ENCODE measurements at regions not wholly inside any gene's neighbourhood (a gene's known extent, or its start where the extent isn't known, plus 50 kb on each side); places are given as distances from the start of the nearest gene placed in this dataset.

- Histone ChIP-seq H3K4me3 (no peak overlapping the region), H3K9ac (ENCODE audit: insufficient read depth in 1 of 2, low read depth in 2 of 2, low read length in 2 of 2) (no peak overlapping the region), H3K36me3 (ENCODE audit: control insufficient read depth, insufficient read depth, low read length) (no peaks in the 10 kb centered on the region), H3K27me3 (ENCODE audit: control insufficient read depth in 2 of 2, insufficient read depth in 2 of 2, low read length in 2 of 2) (no peaks in the 10 kb centered on the region), H3K9me1 (ENCODE audit: control insufficient read depth, insufficient read depth, low read length) (no peaks in the 10 kb centered on the region), H2AFZ (ENCODE audit: low read depth, low read length) (no peak overlapping the region), H3K4me1 (replicated peaks in 1 of 2; ENCODE audit: control insufficient read depth in 2 of 2, insufficient read depth in 2 of 2, low read length in 2 of 2) (no peaks in the 10 kb centered on the region), H4K20me1 (replicated peaks; ENCODE audit: control insufficient read depth, insufficient read depth, low read length) (no peaks in the 10 kb centered on the region), H3K79me2 (ENCODE audit: control insufficient read depth, insufficient read depth, low read length) (no peaks in the 10 kb centered on the region), H3K4me2 (ENCODE audit: insufficient read depth, low read length) (no peak overlapping the region), H3K9me3 (replicated peaks; ENCODE audit: control insufficient read depth, insufficient read depth, low read depth, low read length) (no peaks in the 10 kb centered on the region), H3K27ac (ENCODE audit: extremely low read depth, low read depth, low read length) (no peak overlapping the region)
- WGBS (ENCODE audit: insufficient coverage, low coverage, missing lambda C conversion rate), result 0% methylated on average over 3 of the region's 3 CpGs
- no peak for DNase-seq (ENCODE audit: extremely low read depth in 1 of 4, low spot score in 3 of 4)
- no peak for FAIRE-seq
- ChIA-PET POLR2A (no interaction called here), CTCF (ENCODE audit: low intra/inter-chr PET ratio) (no interaction called here)
- intact Hi-C loops (cut with micrococcal nuclease) (no loop called here), in situ Hi-C loops (cut with MboI) (no loop called here)
- ATAC-seq, result no peak
- BruUV-seq (replicated peaks), result no TSS peak
- no peak for TF ChIP-seq AFF4 (CRISPR knock-in tag; IDR thresholded peaks at IDR 0.05)
- no peak for TF ChIP-seq LCOR (CRISPR knock-in tag; IDR thresholded peaks at IDR 0.05)
- no peak for TF ChIP-seq CHD7 (IDR thresholded peaks at IDR 0.05; ENCODE audit: low read depth, low read length)
- no peak for TF ChIP-seq SP2 (IDR thresholded peaks at IDR 0.05; ENCODE audit: extremely low read depth, low read depth, low read length, poor library complexity, severe bottlenecking)
- no peak for TF ChIP-seq THRB (CRISPR knock-in tag; conservative IDR thresholded peaks at IDR 0.05)
These were observed 125.1 kb upstream of the SGCD start for GRCh38 chr5:156201788-156202403.
